ENCODE measurements at regions not wholly inside any gene's neighbourhood (a gene's known extent, or its start where the extent isn't known, plus 50 kb on each side); places are given as distances from the start of the nearest gene placed in this dataset.

DNA sequence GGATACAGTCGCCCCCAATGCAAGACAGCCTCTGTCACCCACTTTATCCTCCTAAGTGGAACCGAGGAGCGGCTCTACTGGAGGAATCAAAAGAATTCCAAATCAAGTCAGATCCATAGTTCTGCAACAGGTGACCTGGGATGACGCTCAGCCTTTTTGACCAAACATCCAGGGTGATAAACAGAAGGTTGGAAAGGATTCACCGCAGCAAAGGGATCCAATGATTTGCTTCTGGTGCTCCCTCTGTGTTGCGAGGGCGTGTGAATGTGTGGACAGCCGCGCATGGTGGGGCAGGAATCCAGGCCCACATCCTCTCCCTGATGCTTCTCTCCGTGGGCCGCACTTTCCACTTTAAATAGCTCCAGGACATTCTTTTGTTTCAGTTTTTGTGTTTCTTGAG, 116.8 kb upstream of the CDH4 start:
- TF ChIP-seq, protein P1, sequence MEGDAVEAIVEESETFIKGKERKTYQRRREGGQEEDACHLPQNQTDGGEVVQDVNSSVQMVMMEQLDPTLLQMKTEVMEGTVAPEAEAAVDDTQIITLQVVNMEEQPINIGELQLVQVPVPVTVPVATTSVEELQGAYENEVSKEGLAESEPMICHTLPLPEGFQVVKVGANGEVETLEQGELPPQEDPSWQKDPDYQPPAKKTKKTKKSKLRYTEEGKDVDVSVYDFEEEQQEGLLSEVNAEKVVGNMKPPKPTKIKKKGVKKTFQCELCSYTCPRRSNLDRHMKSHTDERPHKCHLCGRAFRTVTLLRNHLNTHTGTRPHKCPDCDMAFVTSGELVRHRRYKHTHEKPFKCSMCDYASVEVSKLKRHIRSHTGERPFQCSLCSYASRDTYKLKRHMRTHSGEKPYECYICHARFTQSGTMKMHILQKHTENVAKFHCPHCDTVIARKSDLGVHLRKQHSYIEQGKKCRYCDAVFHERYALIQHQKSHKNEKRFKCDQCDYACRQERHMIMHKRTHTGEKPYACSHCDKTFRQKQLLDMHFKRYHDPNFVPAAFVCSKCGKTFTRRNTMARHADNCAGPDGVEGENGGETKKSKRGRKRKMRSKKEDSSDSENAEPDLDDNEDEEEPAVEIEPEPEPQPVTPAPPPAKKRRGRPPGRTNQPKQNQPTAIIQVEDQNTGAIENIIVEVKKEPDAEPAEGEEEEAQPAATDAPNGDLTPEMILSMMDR (IDR thresholded peaks at IDR 0.05), result no peak
- CTCF ChIA-PET, result no interaction called here
- Mint-ChIP-seq H3K4me1 (no peaks in the 10 kb centered on the region), H3K4me3 (no peak overlapping the region), H3K27me3 (no peaks in the 10 kb centered on the region), H3K36me3 (ENCODE audit: low read depth) (no peaks in the 10 kb centered on the region), H3K9me3 (no peaks in the 10 kb centered on the region), H3K27ac (no peak overlapping the region)
- POLR2A ChIA-PET, result no interaction called here
- intact Hi-C loops (cut with micrococcal nuclease), result no loop called here
- ATAC-seq (ENCODE audit: low read depth) (no peak), DNase-seq (no peak)

DNA sequence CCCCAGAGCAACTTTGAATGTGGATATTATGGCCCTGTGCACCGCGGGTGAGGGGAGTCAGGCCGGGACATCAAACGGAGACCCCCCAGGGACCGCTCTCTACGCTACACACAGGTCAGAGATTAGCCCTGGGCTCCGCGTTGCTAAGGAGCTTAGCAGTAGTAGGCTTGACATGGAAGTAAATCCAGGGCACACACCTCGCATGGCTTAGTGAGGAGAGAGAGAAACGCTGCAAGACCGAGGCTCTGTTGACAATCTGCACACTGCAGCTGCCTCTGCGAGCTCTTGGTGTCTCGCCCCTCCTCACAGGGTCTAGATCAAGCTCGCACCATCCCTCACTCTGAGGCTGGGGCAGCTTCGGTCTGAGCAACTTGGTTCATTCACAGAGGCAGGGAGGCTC, 116.1 kb upstream of the CDH4 start:
- no peak overlapping the region for H3K4me3 Mint-ChIP-seq
- no peaks in the 10 kb centered on the region for H3K9me3 Mint-ChIP-seq
- TF ChIP-seq, protein P1 (IDR thresholded peaks at IDR 0.05), result no peak
- intact Hi-C loops (cut with micrococcal nuclease), result no loop called here
- no peaks in the 10 kb centered on the region for H3K4me1 Mint-ChIP-seq
- ATAC-seq (ENCODE audit: low read depth) (no peak), DNase-seq (no peak)
- no peak overlapping the region for H3K27ac Mint-ChIP-seq
- ChIA-PET POLR2A (no interaction called here), CTCF (no interaction called here)
- no peaks in the 10 kb centered on the region for H3K36me3 Mint-ChIP-seq (ENCODE audit: low read depth)
- no peaks in the 10 kb centered on the region for H3K27me3 Mint-ChIP-seq

DNA sequence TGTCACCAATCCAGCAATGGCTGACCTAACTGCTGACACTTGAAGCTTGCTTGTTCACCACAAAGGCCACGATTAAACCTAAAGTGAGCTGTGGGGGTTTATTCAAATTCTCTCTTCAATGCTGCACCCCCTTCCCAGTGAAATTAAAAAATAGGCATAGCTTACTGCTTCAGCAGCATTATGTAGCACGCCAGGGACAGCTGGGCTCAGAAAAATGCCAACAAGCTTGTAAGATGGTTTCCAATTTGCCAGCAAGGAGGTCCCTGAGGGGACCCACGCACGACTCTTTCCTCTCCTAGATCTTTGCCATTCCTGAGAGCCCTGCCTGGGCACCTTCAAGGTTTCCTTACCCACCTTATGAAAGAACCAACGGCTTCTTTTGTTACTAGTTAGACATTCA, 113.5 kb upstream of the CDH4 start:
- DNase-seq, result no peak
- Mint-ChIP-seq H3K36me3 (ENCODE audit: low read depth) (no peaks in the 10 kb centered on the region), H3K4me3 (no peak overlapping the region), H3K27ac (no peak overlapping the region), H3K9me3 (peaks cover 3% of the 10 kb centered on the region), H3K4me1 (no peaks in the 10 kb centered on the region), H3K27me3 (no peaks in the 10 kb centered on the region)
- no peak for ATAC-seq (ENCODE audit: low read depth)
- ChIA-PET CTCF (no interaction called here), POLR2A (no interaction called here)
- intact Hi-C loops (cut with micrococcal nuclease), result no loop called here
- TF ChIP-seq, protein P1 (IDR thresholded peaks at IDR 0.05), result no peak

DNA sequence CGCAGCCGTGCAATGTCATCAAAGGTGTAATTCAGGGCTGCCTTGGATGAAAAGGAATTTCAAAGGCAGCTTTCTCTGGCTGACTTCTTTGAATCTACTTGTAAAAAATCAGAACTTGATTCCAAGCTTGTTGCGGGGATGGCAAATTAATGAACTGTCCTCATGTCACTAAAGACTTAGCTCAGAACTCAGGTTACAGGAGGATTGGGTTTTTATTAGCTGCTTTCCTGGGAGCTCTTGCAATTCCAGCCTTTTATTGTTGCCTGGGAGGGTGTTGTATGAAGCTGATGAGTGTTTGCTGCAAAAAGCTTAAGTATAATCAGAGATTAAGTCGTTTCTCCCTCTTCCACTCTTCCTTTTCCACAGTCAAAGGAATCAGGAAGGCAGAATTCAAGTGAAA, 113.0 kb upstream of the CDH4 start:
- H3K27ac Mint-ChIP-seq, result no peak overlapping the region
- H3K27me3 Mint-ChIP-seq, result no peaks in the 10 kb centered on the region
- DNase-seq, result no peak
- intact Hi-C loops (cut with micrococcal nuclease), result no loop called here
- H3K9me3 Mint-ChIP-seq, result peaks cover 3% of the 10 kb centered on the region
- no peaks in the 10 kb centered on the region for H3K4me1 Mint-ChIP-seq
- H3K4me3 Mint-ChIP-seq, result no peak overlapping the region
- TF ChIP-seq, protein P1 (IDR thresholded peaks at IDR 0.05), result no peak
- ATAC-seq (ENCODE audit: low read depth), result no peak
- H3K36me3 Mint-ChIP-seq (ENCODE audit: low read depth), result no peaks in the 10 kb centered on the region
- ChIA-PET CTCF (no interaction called here), POLR2A (no interaction called here)

DNA sequence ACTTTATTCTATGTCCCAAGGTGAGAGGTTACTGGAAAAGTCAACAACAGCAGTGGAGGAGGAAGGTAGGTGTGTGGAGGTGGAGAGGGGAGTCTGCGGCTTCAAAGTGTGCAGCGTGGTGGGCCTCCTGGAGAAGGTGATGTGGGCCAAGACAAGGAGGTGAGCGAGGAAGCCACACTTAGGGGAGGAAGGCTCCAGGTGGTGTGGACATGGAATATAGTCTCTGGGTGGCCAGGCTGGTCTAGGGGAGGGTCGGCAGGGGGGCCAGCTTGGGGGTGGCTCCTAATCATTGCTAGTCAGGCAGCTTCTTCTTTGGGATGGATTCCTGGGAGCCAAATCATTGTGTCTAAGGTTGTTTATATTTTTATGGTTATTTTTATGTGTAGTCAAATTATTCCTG, 111.5 kb upstream of the CDH4 start:
- Mint-ChIP-seq H3K4me3 (no peak overlapping the region), H3K27me3 (no peaks in the 10 kb centered on the region), H3K9me3 (peaks cover 5% of the 10 kb centered on the region), H3K4me1 (no peaks in the 10 kb centered on the region), H3K36me3 (ENCODE audit: low read depth) (no peaks in the 10 kb centered on the region), H3K27ac (no peak overlapping the region)
- POLR2A ChIA-PET, result no interaction called here
- CTCF ChIA-PET, result no interaction called here
- TF ChIP-seq, protein P1 (IDR thresholded peaks at IDR 0.05), result no peak
- no peak for DNase-seq
- no peak for ATAC-seq (ENCODE audit: low read depth)
- intact Hi-C loops (cut with micrococcal nuclease), result no loop called here

Measured in activated B cell treated with CpG ODN at 0.5 μM for 24 hours (primary cell).